HG03571 (cell line): ENCODE measurements at regions not wholly inside any gene's neighbourhood (a gene's known extent, or its start where the extent isn't known, plus 50 kb on each side); places are given as distances from the start of the nearest gene placed in this dataset.
"Not testable (repeated sequence)": the region's sequence is repeated elsewhere in the genome, so short reads cannot be mapped to it uniquely, and the experiment has no call there.

Experiments
- ATAC-seq: cut with Tn5 transposase; IDR thresholded peaks from one replicate; pipeline ENCODE4 v1.9.1; 2021; ENCODE audit not compliant: unreplicated experiment

GRCh38 chr2:35606394-35606793 is 749.2 kb upstream of the CRIM1 start:
- no peak for ATAC-seq

DNA sequence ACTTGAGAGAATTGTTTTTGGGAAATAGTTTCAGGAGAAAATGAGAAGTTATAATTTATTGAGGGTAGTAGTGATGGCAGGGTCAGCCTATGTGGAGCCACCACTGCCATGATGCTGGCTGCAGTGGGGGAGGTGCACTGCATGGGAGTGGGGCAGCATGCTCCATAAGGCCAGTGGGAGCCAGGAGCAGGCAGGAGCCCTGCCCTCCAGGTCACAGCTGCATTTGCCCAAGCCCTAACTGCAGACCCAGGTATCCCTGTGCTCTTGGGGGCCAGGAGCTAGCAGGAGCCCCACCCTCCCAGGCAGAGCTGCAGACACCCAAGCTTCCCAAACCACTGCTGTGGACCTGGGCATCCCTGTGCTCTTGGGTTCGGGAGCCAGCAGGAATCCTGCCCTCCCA is 757.3 kb upstream of the CRIM1 start:
- ATAC-seq, result no peak

DNA sequence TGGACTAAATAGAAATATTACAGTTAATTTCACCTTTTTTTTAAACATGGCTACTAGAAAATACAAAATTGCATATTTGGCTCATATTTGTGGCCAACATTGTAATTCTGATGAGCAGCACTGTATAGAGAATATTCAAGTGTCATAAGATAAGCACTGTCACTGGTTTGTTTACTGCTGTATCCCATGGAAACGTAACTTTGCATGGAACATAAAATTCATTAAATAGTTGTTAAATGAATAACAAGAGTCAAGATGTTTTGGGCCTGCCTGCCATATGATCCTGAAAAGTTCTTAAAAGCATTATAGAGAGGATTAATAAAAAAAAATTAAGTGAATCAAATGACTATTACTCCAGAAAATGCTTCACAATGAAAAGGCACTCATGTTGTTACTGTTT is 763.7 kb upstream of the CRIM1 start:
- no peak for ATAC-seq

DNA sequence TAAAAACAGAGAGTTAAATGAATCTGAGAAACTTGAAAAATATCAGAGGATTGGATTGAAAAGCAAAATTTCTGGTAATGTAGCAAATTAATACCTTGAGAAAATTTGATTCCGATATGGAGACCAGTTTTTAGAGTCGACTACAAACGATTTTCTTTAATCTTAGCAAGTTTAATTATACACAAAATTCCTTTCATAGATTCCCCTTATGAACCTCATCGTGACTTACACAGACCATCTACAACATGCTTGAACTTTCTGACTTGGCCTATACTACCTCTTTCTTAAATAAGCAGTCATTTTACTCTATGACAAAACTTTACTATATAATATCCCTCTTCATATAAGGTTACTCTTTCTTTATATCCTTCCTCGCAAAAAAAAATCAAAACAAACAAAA is 769.6 kb upstream of the CRIM1 start:
- no peak for ATAC-seq

DNA sequence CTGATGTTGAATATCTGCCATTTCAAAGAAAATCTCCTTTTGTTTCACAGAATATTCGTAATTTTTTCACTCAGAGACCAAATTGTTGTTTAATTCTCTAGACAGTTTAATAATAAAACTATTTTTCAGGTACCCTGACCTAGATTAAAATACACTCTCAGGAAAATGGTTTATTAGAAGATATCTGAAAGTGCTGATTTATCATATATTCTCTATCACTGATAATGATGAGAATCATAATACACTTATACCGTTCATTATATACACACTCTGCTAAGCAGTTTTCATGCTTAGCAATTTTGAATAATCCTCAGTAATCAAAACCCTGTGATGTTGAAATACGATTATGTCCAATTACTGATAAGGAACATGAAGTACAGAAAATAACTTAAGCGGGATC is 772.9 kb upstream of the CRIM1 start:
- ATAC-seq, result no peak

- no peak for ATAC-seq
These were observed 774.6 kb upstream of the CRIM1 start for GRCh38 chr2:35580956-35581355.

GRCh38 chr2:35568574-35568973 is 787.0 kb upstream of the CRIM1 start:
- ATAC-seq, result not testable (repeated sequence)

- ATAC-seq, result no peak
These were observed 793.1 kb upstream of the CRIM1 start for GRCh38 chr2:35562488-35562887.

GRCh38 chr2:35548171-35548570 is 807.4 kb upstream of the CRIM1 start:
- ATAC-seq, result no peak

GRCh38 chr2:35545301-35545700 is 810.3 kb upstream of the CRIM1 start:
- no peak for ATAC-seq

DNA sequence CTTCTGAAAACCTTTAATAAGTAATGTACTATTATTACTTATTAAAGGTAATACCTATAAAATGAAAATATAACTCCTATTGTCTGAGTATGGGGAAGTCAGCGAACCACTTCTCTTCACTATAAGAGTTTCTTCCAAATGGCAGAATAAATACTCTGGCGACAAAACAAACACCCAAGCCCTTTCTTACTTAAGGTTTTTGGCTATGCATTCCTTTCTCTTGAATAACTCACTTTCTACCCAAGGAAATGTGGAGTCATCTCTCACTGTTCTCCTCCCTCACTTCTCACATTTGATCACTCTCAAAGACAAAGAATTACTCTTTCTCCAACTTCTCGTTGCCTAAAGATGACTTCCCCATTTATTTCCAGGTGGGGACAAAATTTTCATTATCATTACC is 816.8 kb upstream of the CRIM1 start:
- no peak for ATAC-seq

- ATAC-seq, result no peak
These were observed 824.9 kb upstream of the CRIM1 start for GRCh38 chr2:35530615-35531135.

DNA sequence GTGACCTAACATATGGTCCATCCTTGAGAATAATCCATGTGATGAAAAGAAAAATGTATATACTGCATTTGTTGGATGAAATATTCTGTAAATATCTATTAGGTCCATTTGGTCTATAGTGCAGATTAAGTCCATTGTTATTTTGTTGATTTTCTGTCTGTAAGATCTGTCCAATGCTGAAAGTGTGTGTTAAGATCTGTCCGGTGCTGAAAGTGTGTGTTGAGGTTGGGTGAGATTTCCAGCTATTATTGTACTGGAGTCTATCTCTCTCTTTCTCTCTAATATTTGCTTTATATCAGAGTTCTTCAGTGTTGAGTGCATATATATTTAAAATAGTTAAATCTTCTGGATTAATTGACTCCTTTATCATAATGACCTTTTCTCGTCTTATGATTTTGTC is 828.8 kb upstream of the CRIM1 start:
- no peak for ATAC-seq

DNA sequence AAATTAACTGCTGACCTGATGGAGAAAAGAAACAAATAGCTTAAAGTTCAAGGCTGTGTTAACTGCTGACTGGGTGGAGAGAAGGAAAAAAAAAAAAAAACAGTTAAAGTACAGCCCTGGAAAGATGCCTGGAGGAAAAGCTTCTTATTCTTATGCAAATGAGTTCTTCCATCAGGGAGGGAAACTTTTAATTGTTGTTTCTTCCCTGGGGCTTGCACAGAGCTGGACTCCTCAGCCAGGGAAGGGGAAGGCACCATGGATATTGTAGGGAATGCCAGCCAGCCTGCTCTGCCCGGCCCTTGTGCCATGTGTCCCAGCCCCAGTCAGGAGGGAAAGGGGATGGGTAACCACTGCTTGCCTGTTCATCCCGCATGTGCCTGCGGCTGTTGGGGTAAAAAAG is 833.1 kb upstream of the CRIM1 start:
- no peak for ATAC-seq

- no peak for ATAC-seq
These were observed 844.9 kb upstream of the CRIM1 start for GRCh38 chr2:35510636-35511035.

DNA sequence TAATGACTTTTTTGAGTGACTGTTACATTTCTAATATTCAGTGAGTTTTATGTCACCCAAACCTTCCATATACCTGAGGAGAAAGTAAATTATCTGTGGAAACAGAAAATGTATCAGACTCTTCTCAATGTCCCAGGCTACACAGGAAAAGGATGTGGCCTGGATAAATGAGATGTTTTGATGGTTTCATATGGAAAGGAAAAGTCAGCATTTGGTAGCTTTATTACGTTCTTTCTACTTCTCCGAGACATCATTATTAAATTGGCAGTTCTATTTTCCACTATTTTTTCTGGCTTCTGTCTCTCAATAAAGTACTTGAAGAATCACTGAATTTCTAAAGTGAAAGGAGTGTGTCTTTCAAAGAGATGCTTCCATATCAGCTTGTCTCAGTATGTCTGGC is 847.0 kb upstream of the CRIM1 start:
- no peak for ATAC-seq

DNA sequence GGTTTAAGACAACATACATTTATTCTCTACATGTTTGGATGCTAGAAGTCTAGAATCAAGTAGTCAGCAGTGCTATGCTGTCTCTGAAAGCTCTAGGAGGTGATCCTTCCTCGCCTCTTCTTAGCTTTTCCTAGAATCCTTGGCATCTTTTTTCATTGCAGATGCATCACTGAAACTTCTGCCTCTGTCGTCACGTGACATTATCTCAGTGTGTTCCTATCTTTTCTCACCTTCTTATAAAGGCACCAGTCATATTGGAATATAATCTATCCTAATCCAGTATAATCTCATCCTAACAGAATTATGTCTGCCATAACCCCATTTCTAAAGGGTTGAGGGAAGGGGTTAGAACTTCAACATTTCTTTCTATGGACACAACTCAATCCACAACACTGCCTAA is 851.2 kb upstream of the CRIM1 start:
- no peak for ATAC-seq

DNA sequence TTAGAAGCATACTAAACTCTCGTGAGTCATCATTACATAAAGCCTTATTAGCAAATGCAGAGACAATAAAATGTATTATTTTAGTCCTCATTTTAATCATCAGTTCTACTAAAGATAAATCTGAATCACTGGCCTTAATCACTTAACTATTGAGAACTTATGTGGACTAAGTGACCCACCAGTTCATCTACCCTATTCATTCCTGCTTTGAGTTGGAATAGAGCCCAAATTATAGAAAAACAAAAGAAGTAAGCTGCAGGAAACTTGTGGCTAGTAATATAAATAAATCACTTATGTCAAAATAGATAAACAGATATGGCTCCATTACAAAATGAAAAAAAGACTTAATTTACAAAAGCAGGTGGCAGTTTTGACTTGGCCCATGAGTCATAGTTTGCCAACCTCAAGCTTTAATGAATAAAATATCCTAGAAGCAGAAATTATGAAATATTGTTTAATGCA is 851.8 kb upstream of the CRIM1 start:
- ATAC-seq, result no peak

DNA sequence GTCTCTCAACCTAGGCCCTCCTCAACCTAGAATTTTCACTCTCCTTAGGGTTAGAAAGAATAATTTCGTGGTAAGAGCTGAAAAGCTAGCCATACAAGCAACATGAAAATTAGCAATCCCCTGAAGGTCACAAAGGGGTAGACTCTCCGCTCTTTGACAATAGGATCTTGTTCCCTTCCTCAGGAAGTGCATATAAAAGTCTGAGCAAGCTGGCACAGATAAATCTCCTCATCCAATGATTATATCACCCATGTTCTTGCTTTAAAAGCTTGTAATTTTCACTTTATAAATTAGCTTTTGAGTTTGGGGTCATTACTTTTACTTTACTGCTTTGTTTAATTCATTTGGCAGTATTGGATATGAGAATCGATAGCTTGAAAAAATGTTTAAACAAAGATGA is 852.3 kb upstream of the CRIM1 start:
- ATAC-seq, result no peak

DNA sequence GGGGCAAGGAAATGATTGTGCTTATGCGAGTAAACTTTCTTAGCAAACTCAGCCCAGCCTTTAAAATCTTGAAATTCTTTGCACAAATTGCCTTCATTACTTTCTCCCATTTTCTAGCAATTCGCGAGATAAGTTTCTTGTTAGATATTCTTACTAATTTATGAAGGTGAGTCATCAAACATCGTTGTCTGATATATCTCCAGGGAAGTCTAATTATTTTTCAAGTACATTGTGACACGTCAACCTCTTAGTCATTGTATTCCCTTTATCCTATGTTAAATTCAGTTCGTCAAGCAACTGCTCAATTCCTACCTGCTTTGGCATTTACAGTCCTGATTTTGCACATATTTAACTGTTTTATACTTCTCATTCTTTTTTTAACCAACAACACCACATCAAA is 854.5 kb upstream of the CRIM1 start:
- no peak for ATAC-seq

GRCh38 chr2:35496022-35496421 is 859.6 kb upstream of the CRIM1 start:
- ATAC-seq, result no peak

DNA sequence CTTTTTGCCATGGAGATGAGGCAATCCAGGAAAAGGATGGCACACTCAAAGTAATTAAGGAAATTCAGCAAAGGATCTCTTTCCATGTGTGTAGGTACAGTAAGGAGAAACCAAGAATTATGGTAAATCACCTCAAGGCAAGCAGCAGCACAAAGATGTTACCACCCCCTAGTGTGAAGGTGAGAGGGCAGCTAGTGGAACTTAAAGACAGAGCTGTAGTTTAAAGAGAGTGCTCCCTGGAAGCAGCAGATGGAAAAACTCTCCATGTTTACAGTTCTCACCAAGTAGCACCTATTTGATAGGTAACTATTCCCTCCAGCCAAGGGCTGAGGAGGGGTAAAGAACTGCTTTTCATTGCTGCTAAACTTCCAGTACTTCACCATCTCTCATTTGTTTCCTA is 860.4 kb upstream of the CRIM1 start:
- ATAC-seq, result no peak

- ATAC-seq, result not testable (repeated sequence)
These were observed 877.5 kb upstream of the CRIM1 start for GRCh38 chr2:35478121-35478520.

GRCh38 chr2:35468245-35468644 is 887.3 kb upstream of the CRIM1 start:
- no peak for ATAC-seq
